HCT116 (cell line): ENCODE measurements at regions not wholly inside any gene's neighbourhood (a gene's known extent, or its start where the extent isn't known, plus 50 kb on each side); places are given as distances from the start of the nearest gene placed in this dataset.

Experiments used
- ATAC-seq: fragments of 200-7000 bp; cut with Tn5 transposase; 2 replicates; pipeline ENCODE4 v1.9.1; 2020; ENCODE audit warnings: mild to moderate bottlenecking, moderate library complexity
- BruUV-seq: library from RNA; stranded (reverse); fragments of 400-500 nt; replicated peaks from 2 replicates; lab custom pipeline; 2021; lab: Mats Ljungman, UMichigan
- CTCF ChIA-PET: fragments of 300-600 bp; sonication (Branson Sonifier 250); formaldehyde crosslinking; loops from one replicate; lab custom pipeline; 2021; ENCODE audit warnings: antibody characterized with exemption; lab: Charles Lee
- POLR2A ChIA-PET: fragments of 300-600, 350-600 bp; sonication (Branson Sonifier 250); formaldehyde crosslinking; loops from one replicate; lab custom pipeline; 2021; ENCODE audit warnings: antibody characterized with exemption; lab: Charles Lee
- RAD21 ChIA-PET, 2 experiments: fragments of 300-600 bp; sonication (Branson Sonifier 250); formaldehyde crosslinking; loops; one replicate each; lab custom pipeline; 2023; ENCODE audit warnings: low total read pairs in 2 of 2; ENCODE audit not compliant: uncharacterized antibody in 2 of 2, unreplicated experiment in 2 of 2, low non-redundant PET in 1 of 2; lab: Charles Lee
- DNase-seq: peaks from one replicate; pipeline ENCODE4 v3.0.0-alpha.2; 2010; ENCODE audit warnings: low read depth, low spot score
- H2AFZ ChIP-seq: fragments of 200-600 bp; shearing (Covaris generic), sonication (generic); 2 replicates; pipeline ENCODE4 v1.6.1; 2017; ENCODE audit warnings: low read depth, mixed run types, mixed read lengths, antibody characterized with exemption, low read length; ENCODE audit not compliant: poor library complexity, severe bottlenecking
- H3K27ac ChIP-seq: 2 replicates; pipeline ENCODE4 v1.5.1; 2012; ENCODE audit warnings: low read depth, low read length
- H3K27me3 ChIP-seq: fragments of 200-600 bp; sonication (generic); 2 replicates; pipeline ENCODE4 v1.6.1; 2016; ENCODE audit warnings: mixed run types, low read length, mixed read lengths; ENCODE audit not compliant: insufficient read depth
- H3K36me3 ChIP-seq, 2 experiments: fragments of 200-500 bp in 1 of 2; fragments of 200-600 bp in 1 of 2; sonication (Bioruptor generic) in 1 of 2; sonication (generic) in 1 of 2; 2 replicates each; pipeline versions ENCODE4 v1.5.1 to v1.6.1; 2014 to 2016; ENCODE audit warnings: low read length in 2 of 2, inconsistent platforms in 1 of 2, mixed read lengths in 1 of 2, mixed run types in 1 of 2; ENCODE audit not compliant: insufficient read depth in 2 of 2, control insufficient read depth in 1 of 2
- H3K4me1 ChIP-seq, 2 experiments: fragments of 200-600 bp in 1 of 2; sonication (generic) in 1 of 2; 2 replicates each; pipeline versions ENCODE4 v1.5.1 to v1.6.1; 2012 to 2017; ENCODE audit warnings: low read length in 2 of 2, inconsistent platforms in 1 of 2, mild to moderate bottlenecking in 1 of 2, mixed read lengths in 1 of 2, mixed run types in 1 of 2, moderate library complexity in 1 of 2; ENCODE audit not compliant: insufficient read depth in 2 of 2, control insufficient read depth in 1 of 2
- H3K4me2 ChIP-seq: fragments of 200-600 bp; sonication (generic); 2 replicates; pipeline ENCODE4 v1.6.1; 2017; ENCODE audit warnings: mixed run types, low read length, mixed read lengths
- H3K4me3 ChIP-seq, 2 experiments: fragments of 200-600 bp in 1 of 2; sonication (generic) in 1 of 2; replicated peaks in 1 of 2; 2 replicates each; pipeline ENCODE4 v1.5.1; 2011 to 2016; ENCODE audit warnings: low read length in 2 of 2, control low read depth in 1 of 2, low read depth in 1 of 2, mild to moderate bottlenecking in 1 of 2, mixed read lengths in 1 of 2, mixed run types in 1 of 2
- H3K79me2 ChIP-seq: fragments of 200-600 bp; sonication (generic); 2 replicates; pipeline ENCODE4 v1.6.1; 2017; ENCODE audit warnings: mild to moderate bottlenecking, mixed run types, low read length, moderate library complexity, mixed read lengths; ENCODE audit not compliant: insufficient read depth
- H3K9ac ChIP-seq: fragments of 200-600 bp; sonication (generic); 2 replicates; pipeline ENCODE4 v1.6.1; 2016; ENCODE audit warnings: low read length, mixed read lengths
- H3K9me2 ChIP-seq: fragments of 200-600 bp; sonication (generic), shearing (Covaris generic); 2 replicates; pipeline ENCODE4 v1.6.1; 2017; ENCODE audit warnings: mixed run types, mild to moderate bottlenecking, moderate library complexity; ENCODE audit not compliant: insufficient read depth
- H3K9me3 ChIP-seq, 2 experiments: fragments of 200-500 bp in 1 of 2; fragments of 200-600 bp in 1 of 2; sonication (Bioruptor generic) in 1 of 2; sonication (generic) in 1 of 2; 2 replicates each; pipeline ENCODE4 v1.6.1; 2014 to 2017; ENCODE audit warnings: low read length in 2 of 2, mixed read lengths in 2 of 2, inconsistent platforms in 1 of 2, low read depth in 1 of 2, mild to moderate bottlenecking in 1 of 2, mixed run types in 1 of 2, moderate library complexity in 1 of 2; ENCODE audit not compliant: control insufficient read depth in 1 of 2, insufficient read depth in 1 of 2
- H4K20me1 ChIP-seq: fragments of 200-600 bp; sonication (generic), shearing (Covaris generic); 2 replicates; pipeline ENCODE4 v1.6.1; 2017; ENCODE audit warnings: mixed run types, mild to moderate bottlenecking, moderate library complexity; ENCODE audit not compliant: insufficient read depth
- CBX3 ChIP-seq: IDR thresholded peaks from 2 replicates; pipeline ENCODE4 v1.6.1; 2012; ENCODE audit warnings: low read depth
- EGR1 ChIP-seq: IDR thresholded peaks from 2 replicates; pipeline ENCODE4 v1.6.1; 2012; ENCODE audit warnings: low read depth
- EZH2phosphoT487 ChIP-seq: fragments of 200-600 bp; IDR thresholded peaks from 2 replicates; pipeline ENCODE4 v1.6.1; 2018; ENCODE audit warnings: antibody characterized with exemption, borderline replicate concordance
- FOSL1 ChIP-seq: IDR thresholded peaks from 2 replicates; pipeline ENCODE4 v1.6.1; 2012; ENCODE audit warnings: low read depth
- JUND ChIP-seq: IDR thresholded peaks from 2 replicates; pipeline ENCODE4 v1.6.1; 2012
- POLR2A ChIP-seq: IDR thresholded peaks from 2 replicates; pipeline ENCODE4 v1.7.0; 2011; ENCODE audit warnings: borderline replicate concordance; ENCODE audit not compliant: insufficient read depth, insufficient read length; ENCODE audit errors: extremely low read depth
- POLR2AphosphoS5 ChIP-seq: IDR thresholded peaks from 2 replicates; pipeline ENCODE4 v1.6.1; 2011; ENCODE audit warnings: mild to moderate bottlenecking, low read depth, low read length, moderate library complexity
- RAD21 ChIP-seq: IDR thresholded peaks from 2 replicates; pipeline ENCODE4 v1.6.1; 2012; ENCODE audit warnings: low read depth, mild to moderate bottlenecking
- REST ChIP-seq: IDR thresholded peaks from 2 replicates; pipeline ENCODE4 v1.6.1; 2012; ENCODE audit warnings: low read depth
- SIN3A ChIP-seq: IDR thresholded peaks from 2 replicates; pipeline ENCODE4 v1.6.1; 2012; ENCODE audit warnings: low read depth
- SP1 ChIP-seq: IDR thresholded peaks from 2 replicates; pipeline ENCODE4 v1.6.1; 2012; ENCODE audit warnings: low read depth
- TCF7L2 ChIP-seq: IDR thresholded peaks from 2 replicates; pipeline ENCODE4 v1.7.0; 2011; ENCODE audit warnings: borderline replicate concordance, inconsistent platforms; ENCODE audit not compliant: insufficient read depth, insufficient read length; ENCODE audit errors: extremely low read depth
- YY1 ChIP-seq: IDR thresholded peaks from 2 replicates; pipeline ENCODE4 v1.6.1; 2011; ENCODE audit warnings: low read length, low read depth, moderate library complexity, mild to moderate bottlenecking; ENCODE audit not compliant: insufficient replicate concordance; ENCODE audit errors: extremely low read depth
- ZFX ChIP-seq: fragments of 450-650 bp; IDR thresholded peaks from 2 replicates; pipeline ENCODE4 v1.6.1; 2017
- intact Hi-C: fragments of 100-400 bp; cut with micrococcal nuclease; formaldehyde crosslinking; loops from 2 replicates; pipeline ENCODE4 v1.10.0; 2022
- TF ChIP-seq, protein P1 (sequence below): IDR thresholded peaks from 2 replicates; pipeline ENCODE4 v1.6.1; 2012
- TF ChIP-seq, protein P2 (sequence below): IDR thresholded peaks from 2 replicates; pipeline ENCODE4 v1.6.1; 2011; ENCODE audit warnings: mild to moderate bottlenecking, low read length, moderate library complexity; ENCODE audit not compliant: insufficient replicate concordance; ENCODE audit errors: extremely low read depth

DNA sequence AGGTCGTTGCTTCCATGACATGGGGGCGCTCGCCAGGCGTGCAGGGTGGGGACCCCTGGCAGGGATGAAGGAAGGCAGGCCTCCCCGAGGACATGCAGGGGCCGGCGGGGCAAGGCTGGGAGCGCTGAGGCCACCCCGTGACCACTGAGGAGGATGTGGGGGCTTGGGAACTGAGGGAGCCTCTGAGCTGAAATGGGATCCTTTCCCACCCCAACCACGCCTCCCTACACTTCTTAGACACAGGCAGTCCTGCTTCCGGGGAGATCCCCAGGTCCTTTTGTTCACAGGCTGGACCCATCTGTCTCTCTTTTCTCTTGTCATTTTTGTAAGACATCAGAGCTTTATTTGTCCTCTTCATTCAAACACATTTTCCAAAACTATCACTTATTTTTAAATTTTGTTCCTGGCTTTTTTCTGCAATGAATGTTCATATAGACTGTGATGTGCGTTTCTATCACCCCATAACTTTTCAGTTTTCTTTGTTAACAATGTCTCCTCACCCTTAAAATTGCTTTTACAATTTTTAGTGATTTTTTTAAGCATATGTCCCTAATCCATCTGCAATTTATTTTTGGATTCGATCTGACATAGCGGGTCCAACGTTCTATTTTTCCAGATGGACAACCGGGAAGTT, 156.7 kb upstream of the BACE2 start:
- DNase-seq, result no peak
- H3K27me3 ChIP-seq, result no peaks in the 10 kb centered on the region
- H3K4me3 ChIP-seq, result no peak overlapping the region
- ChIA-PET RAD21 (no interaction called here), POLR2A (no interaction called here), CTCF (no interaction called here)
- no TSS peak for BruUV-seq
- intact Hi-C loops, result no loop called here
- no peak for TF ChIP-seq RAD21
- no peak for TF ChIP-seq EZH2phosphoT487
- H4K20me1 ChIP-seq, result no peaks in the 10 kb centered on the region
- ATAC-seq, result no peak
- no peak overlapping the region for H3K27ac ChIP-seq
- no peaks in the 10 kb centered on the region for H3K9me2 ChIP-seq
- no peak overlapping the region for H3K9ac ChIP-seq
- no peak overlapping the region for H2AFZ ChIP-seq
- no peaks in the 10 kb centered on the region for H3K36me3 ChIP-seq
- H3K9me3 ChIP-seq, result peaks cover 0 to 23% of the 10 kb centered on the region in 2 experiments; a peak in 1 of 4 replicates
- no peaks in the 10 kb centered on the region for H3K4me1 ChIP-seq
- no peak overlapping the region for H3K4me2 ChIP-seq
- H3K79me2 ChIP-seq, result no peaks in the 10 kb centered on the region

DNA sequence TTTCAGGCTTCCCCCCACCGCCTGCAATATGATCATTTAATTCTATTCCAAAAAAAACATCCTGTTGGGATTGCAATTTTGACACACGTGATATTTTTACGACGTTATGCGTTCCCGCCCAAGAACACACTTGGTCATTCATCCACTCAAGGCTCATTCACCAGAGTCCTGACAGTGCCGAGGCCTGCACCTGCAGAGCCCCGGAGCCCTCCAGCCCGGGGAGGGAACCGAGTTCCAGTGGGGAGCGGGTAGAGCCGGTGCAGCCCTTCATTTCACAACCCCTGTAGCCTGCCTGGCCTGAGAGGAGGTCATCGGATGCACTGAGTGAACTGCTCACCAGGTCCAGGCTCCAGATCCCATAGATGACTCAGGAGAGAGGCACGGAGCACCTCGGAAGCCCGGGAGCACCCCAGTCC, 156.0 kb upstream of the BACE2 start:
- RAD21 ChIA-PET, result no interaction called here
- CTCF ChIA-PET, result no interaction called here
- no peak overlapping the region for H3K9ac ChIP-seq
- DNase-seq, result no peak
- TF ChIP-seq REST (no peak), EGR1 (no peak), RAD21 (no peak), SIN3A (no peak), JUND (no peak), YY1 (no peak), EZH2phosphoT487 (no peak), CBX3 (no peak), TCF7L2 (no peak), ZFX (no peak), SP1 (no peak), FOSL1 (no peak), POLR2A (no peak), POLR2AphosphoS5 (no peak)
- TF ChIP-seq, protein P1, sequence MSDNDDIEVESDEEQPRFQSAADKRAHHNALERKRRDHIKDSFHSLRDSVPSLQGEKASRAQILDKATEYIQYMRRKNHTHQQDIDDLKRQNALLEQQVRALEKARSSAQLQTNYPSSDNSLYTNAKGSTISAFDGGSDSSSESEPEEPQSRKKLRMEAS, result no peak
- TF ChIP-seq, protein P2, sequence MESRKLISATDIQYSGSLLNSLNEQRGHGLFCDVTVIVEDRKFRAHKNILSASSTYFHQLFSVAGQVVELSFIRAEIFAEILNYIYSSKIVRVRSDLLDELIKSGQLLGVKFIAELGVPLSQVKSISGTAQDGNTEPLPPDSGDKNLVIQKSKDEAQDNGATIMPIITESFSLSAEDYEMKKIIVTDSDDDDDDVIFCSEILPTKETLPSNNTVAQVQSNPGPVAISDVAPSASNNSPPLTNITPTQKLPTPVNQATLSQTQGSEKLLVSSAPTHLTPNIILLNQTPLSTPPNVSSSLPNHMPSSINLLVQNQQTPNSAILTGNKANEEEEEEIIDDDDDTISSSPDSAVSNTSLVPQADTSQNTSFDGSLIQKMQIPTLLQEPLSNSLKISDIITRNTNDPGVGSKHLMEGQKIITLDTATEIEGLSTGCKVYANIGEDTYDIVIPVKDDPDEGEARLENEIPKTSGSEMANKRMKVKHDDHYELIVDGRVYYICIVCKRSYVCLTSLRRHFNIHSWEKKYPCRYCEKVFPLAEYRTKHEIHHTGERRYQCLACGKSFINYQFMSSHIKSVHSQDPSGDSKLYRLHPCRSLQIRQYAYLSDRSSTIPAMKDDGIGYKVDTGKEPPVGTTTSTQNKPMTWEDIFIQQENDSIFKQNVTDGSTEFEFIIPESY, result no peak
- TF ChIP-seq, all 23 proteins: peak for 0
- no peaks in the 10 kb centered on the region for H3K36me3 ChIP-seq
- BruUV-seq, result no TSS peak
- no peaks in the 10 kb centered on the region for H3K27me3 ChIP-seq
- no peak overlapping the region for H3K4me2 ChIP-seq
- intact Hi-C loops, result no loop called here
- no peaks in the 10 kb centered on the region for H3K9me2 ChIP-seq
- POLR2A ChIA-PET, result no interaction called here
- no peaks in the 10 kb centered on the region for H3K4me1 ChIP-seq
- H3K79me2 ChIP-seq, result no peaks in the 10 kb centered on the region
- H3K27ac ChIP-seq, result no peak overlapping the region
- no peak for ATAC-seq
- H3K4me3 ChIP-seq, result no peak overlapping the region
- H2AFZ ChIP-seq, result no peak overlapping the region
- peaks cover 0 to 22% of the 10 kb centered on the region in 2 experiments; a peak in 1 of 4 replicates for H3K9me3 ChIP-seq
- H4K20me1 ChIP-seq, result no peaks in the 10 kb centered on the region
